ENCODE measurements at regions not wholly inside any gene's neighbourhood (a gene's known extent, or its start where the extent isn't known, plus 50 kb on each side); places are given as distances from the start of the nearest gene placed in this dataset.
A peak's percentile ranks its signal among the peaks of the same experiment; 100 is the strongest.

GRCh38 chr21:17949421-17949820 is 130.3 kb upstream of the C21orf91 start:
- no peak for TF ChIP-seq CTCF (IDR thresholded peaks at IDR 0.05; ENCODE audit: insufficient read depth, low read depth, low read length)
- no peak for DNase-seq (ENCODE audit: low read depth)

DNA sequence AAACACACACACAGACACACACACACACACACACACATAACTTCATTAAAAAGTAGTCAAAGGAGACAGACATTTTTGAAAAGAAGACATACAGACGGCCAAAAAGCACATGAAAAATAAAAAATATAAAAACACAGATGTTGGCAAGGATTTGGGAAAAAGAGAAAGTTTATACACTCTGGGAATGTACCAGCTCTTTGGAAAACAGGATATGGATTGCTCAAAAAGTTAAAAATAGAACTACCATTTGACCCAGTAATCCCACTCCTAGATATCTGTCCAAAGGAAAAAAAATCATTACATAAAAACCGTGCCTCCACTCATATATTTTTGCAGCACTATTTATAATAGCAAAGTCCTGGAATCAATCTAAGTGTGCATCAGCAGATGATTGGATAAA is 128.4 kb upstream of the C21orf91 start:
- TF ChIP-seq CTCF (IDR thresholded peaks at IDR 0.05; ENCODE audit: insufficient read depth, low read depth, low read length): no peak
- H3K4me3 ChIP-seq (ENCODE audit: low read depth, low read length): no peak overlapping the region
- DNase-seq (ENCODE audit: low read depth): no peak

More at GRCh38 chr21:17949421-17949820, 130.3 kb upstream of the C21orf91 start:
- no peak overlapping the region for H3K4me3 ChIP-seq (ENCODE audit: low read depth, low read length)

DNA sequence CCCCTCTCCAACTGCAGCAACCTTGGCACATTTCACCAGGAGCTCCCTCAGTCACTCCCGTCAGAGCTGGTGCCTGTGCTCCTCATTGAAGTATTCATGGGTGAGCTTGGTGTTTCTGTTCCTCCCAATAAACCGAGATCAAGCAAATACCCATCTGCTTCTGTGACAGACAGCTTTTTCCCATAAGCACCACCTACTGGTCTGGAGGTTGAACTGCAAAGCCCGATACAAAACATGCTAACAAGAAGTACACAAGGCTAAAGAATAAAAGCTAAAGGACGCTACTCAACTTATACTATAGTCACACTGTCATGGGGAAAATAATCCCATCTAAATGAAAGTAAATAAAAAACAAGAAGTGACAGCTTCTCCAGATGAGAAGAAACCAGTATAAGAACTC is 111.9 kb upstream of the C21orf91 start:
- no peak for TF ChIP-seq CTCF (IDR thresholded peaks at IDR 0.05; ENCODE audit: insufficient read depth, low read depth, low read length)
- no peak overlapping the region for H3K4me3 ChIP-seq (ENCODE audit: low read depth, low read length)
- DNase-seq (ENCODE audit: low read depth): no peak

DNA sequence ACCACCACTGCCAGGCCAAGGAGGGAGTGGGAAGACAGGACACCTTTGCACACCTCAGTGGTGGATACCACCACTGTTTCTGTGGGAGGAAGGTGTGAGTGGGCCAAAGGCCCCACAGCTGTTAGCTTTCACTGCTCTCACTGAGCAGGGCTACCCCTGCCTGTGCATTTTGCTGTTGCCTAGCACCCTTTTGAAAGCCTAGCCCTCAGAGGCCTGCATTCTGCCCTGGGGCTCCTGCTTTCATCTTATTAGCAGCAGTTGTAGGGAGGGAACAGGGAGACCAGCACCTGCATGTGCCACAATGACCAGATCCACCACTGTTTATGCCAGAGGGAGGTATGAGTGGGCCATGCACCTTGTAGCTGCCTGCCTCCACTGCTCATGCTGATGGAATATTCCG is 110.9 kb upstream of the C21orf91 start:
- TF ChIP-seq CTCF (IDR thresholded peaks at IDR 0.05; ENCODE audit: insufficient read depth, low read depth, low read length): no peak
- no peak for DNase-seq (ENCODE audit: low read depth)

GRCh38 chr21:17929510-17929909 is 110.4 kb upstream of the C21orf91 start:
- TF ChIP-seq CTCF (IDR thresholded peaks at IDR 0.05; ENCODE audit: insufficient read depth, low read depth, low read length): no peak
- DNase-seq (ENCODE audit: low read depth): no peak
- H3K4me3 ChIP-seq (ENCODE audit: low read depth, low read length): no peak overlapping the region

More for the DNA sequence above, 110.9 kb upstream of the C21orf91 start:
- H3K4me3 ChIP-seq (ENCODE audit: low read depth, low read length): no peak overlapping the region

DNA sequence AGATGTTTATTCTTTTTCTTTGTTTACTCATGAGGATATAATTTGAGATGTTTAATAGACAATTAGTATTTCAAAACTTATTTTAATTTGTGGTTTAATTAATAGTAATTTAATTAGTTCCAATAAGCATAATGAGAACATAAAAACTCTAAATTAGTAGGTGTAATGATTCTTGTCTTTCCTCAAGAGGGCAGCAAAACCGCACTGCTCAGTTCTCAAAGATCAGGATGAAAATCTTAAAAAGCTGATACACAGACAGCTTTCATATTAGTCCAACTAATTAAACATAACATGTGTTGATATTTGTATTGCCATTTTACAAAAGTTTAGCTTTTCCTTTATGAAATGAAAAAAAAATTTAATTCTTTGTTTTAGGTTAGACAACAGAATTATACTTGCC is 106.7 kb upstream of the C21orf91 start:
- TF ChIP-seq CTCF (IDR thresholded peaks at IDR 0.05; ENCODE audit: insufficient read depth, low read depth, low read length): peak; percentile 41
- no peak overlapping the region for H3K4me3 ChIP-seq (ENCODE audit: low read depth, low read length)
- peak; percentile 22 for DNase-seq (ENCODE audit: low read depth)

DNA sequence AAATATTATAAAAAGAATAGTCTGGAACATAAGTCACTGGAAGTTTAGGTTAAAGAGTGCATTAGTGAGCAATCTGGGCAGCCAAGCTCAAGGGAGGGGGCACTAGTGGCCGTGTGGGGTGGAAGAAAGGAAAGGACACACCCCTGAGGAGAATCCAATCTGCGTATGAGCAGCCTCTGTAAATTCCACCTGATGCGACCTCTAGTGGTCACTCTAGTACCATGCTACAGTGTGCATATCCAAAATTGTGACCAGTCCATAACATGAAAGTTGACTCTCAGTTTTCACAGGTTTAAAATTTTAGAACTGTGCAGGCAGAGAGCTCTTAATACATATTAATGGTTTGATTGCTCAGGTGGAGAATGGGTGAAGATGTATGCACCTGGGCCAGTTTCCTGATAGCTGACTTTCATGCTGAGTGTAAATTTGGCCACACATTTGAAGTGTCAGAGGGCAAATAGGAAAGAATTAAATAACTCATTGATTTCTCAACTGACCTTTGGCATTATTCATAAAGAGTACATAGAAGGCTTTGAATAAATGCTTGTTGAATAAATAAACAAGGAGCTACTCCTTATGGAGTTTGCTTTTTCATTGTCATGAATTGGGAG is 105.9 kb upstream of the C21orf91 start:
- peak; percentile 85 for TF ChIP-seq CTCF (IDR thresholded peaks at IDR 0.05; ENCODE audit: insufficient read depth, low read depth, low read length)
- DNase-seq (ENCODE audit: low read depth): peak; percentile 45
- H3K4me3 ChIP-seq (ENCODE audit: low read depth, low read length): no peak overlapping the region
